ENCODE measurements at regions not wholly inside any gene's neighbourhood (a gene's known extent, or its start where the extent isn't known, plus 50 kb on each side); places are given as distances from the start of the nearest gene placed in this dataset.
"Not testable (repeated sequence)": the region's sequence is repeated elsewhere in the genome, so short reads cannot be mapped to it uniquely, and the experiment has no call there.

GRCh38 chr16:29116980-29117379 lies 132.1 kb downstream of the LAT start:
- WGBS, 2 donors: 68 to 93% methylated on average over 7 to 14 of the region's 14 CpGs
- peak overlapping the region in 1 of 4 donors; percentile 57 for H3K27ac ChIP-seq
- TF ChIP-seq POLR2A (IDR thresholded peaks at IDR 0.05): no peak
- TF ChIP-seq CTCF (IDR thresholded peaks at IDR 0.05): no peak
- TF ChIP-seq EP300 (IDR thresholded peaks at IDR 0.05): no peak
- H3K4me3 ChIP-seq: no peak overlapping the region
- no peaks in the 10 kb centered on the region for H3K9me3 ChIP-seq
- H3K4me1 ChIP-seq: peaks cover 0 to 16% (median 6%) of the 10 kb centered on the region in 4 donors
- DNase-seq (ENCODE audit: low spot score in 2 of 2): no peak
- H3K36me3 ChIP-seq: peaks cover 0 to 19% (median 0%) of the 10 kb centered on the region in 3 donors
- no peaks in the 10 kb centered on the region for H3K27me3 ChIP-seq

- not testable (repeated sequence) for H3K9me3 ChIP-seq; H3K4me3 ChIP-seq; H3K27me3 ChIP-seq; DNase-seq (ENCODE audit: low spot score in 2 of 2)
- Histone ChIP-seq H3K36me3 (peaks cover 0 to 19% (median 0%) of the 10 kb centered on the region in 3 donors), H3K27ac (peak overlapping the region in 3 of 4 donors; percentile 19 to 57 (median 56)), H3K4me1 (peaks cover 0 to 16% (median 6%) of the 10 kb centered on the region in 4 donors)
- WGBS, 2 donors: 71 to 84% methylated on average over 12 of the region's 12 CpGs
Observed at GRCh38 chr16:29116207-29116606, 131.4 kb downstream of the LAT start.

GRCh38 chr16:29115802-29116141 lies 130.9 kb downstream of the LAT start:
- not testable (repeated sequence) for H3K4me3 ChIP-seq, H3K9me3 ChIP-seq, H3K27me3 ChIP-seq
- DNase-seq (ENCODE audit: low spot score in 2 of 2): peak in 1 of 2 donors; percentile 46
- peaks cover 0 to 19% (median 0%) of the 10 kb centered on the region in 3 donors for H3K36me3 ChIP-seq
- peaks cover 0 to 16% (median 6%) of the 10 kb centered on the region in 4 donors for H3K4me1 ChIP-seq
- H3K27ac ChIP-seq: peak overlapping the region in 3 of 4 donors; percentile 19 to 57 (median 56)
- WGBS, 2 donors: 21 to 25% methylated on average over 3 of the region's 3 CpGs

- H3K4me3 ChIP-seq, H3K9me3 ChIP-seq, H3K27me3 ChIP-seq: not testable (repeated sequence)
- H3K27ac ChIP-seq: peak overlapping the region; percentile 19 to 73 (median 54)
- 12 to 16% methylated on average over 26 of the region's 26 CpGs for WGBS, 2 donors
- peaks cover 0 to 16% (median 6%) of the 10 kb centered on the region in 4 donors for H3K4me1 ChIP-seq
- peak; percentile 52 to 85 for DNase-seq (ENCODE audit: low spot score in 2 of 2)
- H3K36me3 ChIP-seq: peaks cover 0 to 19% (median 0%) of the 10 kb centered on the region in 3 donors
- TF ChIP-seq EP300 (IDR thresholded peaks at IDR 0.05): peak in 1 of 2 donors; percentile 64
- TF ChIP-seq CTCF (IDR thresholded peaks at IDR 0.05): peak; percentile 55 to 78 (median 63)
Observed at GRCh38 chr16:29114989-29115801, 130.3 kb downstream of the LAT start.

- no peak overlapping the region for H3K4me3 ChIP-seq
- TF ChIP-seq POLR2A (IDR thresholded peaks at IDR 0.05): no peak
- no peak for TF ChIP-seq EP300 (IDR thresholded peaks at IDR 0.05)
- no peak for TF ChIP-seq CTCF (IDR thresholded peaks at IDR 0.05)
- H3K36me3 ChIP-seq: peaks cover 0 to 25% (median 0%) of the 10 kb centered on the region in 3 donors
- no peaks in the 10 kb centered on the region for H3K27me3 ChIP-seq
- no peaks in the 10 kb centered on the region for H3K9me3 ChIP-seq
- DNase-seq (ENCODE audit: low spot score in 2 of 2): no peak
- peaks cover 0 to 16% (median 6%) of the 10 kb centered on the region in 4 donors for H3K4me1 ChIP-seq
- 89 to 91% methylated on average over 6 of the region's 6 CpGs for WGBS, 2 donors
- H3K27ac ChIP-seq: peak overlapping the region in 3 of 4 donors; percentile 50 to 73 (median 57)
Observed at GRCh38 chr16:29114574-29114973, 129.7 kb downstream of the LAT start.

GRCh38 chr16:29113446-29113845 lies 128.6 kb downstream of the LAT start:
- not testable (repeated sequence) for H3K9me3 ChIP-seq; H3K27ac ChIP-seq; H3K27me3 ChIP-seq; H3K4me3 ChIP-seq; DNase-seq (ENCODE audit: low spot score in 2 of 2)
- H3K4me1 ChIP-seq: peaks cover 0 to 16% (median 6%) of the 10 kb centered on the region in 4 donors
- WGBS, 2 donors: 73 to 88% methylated on average over 1 of the region's 1 CpG
- peaks cover 0 to 25% (median 0%) of the 10 kb centered on the region in 3 donors for H3K36me3 ChIP-seq

Data from tibial nerve (tissue), 4 donors.